HepG2 (cell line): ENCODE measurements at regions not wholly inside any gene's neighbourhood (a gene's known extent, or its start where the extent isn't known, plus 50 kb on each side); places are given as distances from the start of the nearest gene placed in this dataset.

Experiments
- ATAC-seq: fragments of 200-7000 bp; cut with Tn5 transposase; 3 replicates; pipeline ENCODE4 v1.9.1; 2020; ENCODE audit warnings: mild to moderate bottlenecking, moderate library complexity
- BruUV-seq: library from RNA; stranded (reverse); fragments of 400-500 nt; replicated peaks from 2 replicates; lab custom pipeline; 2021; lab: Mats Ljungman, UMichigan
- CTCF ChIA-PET: fragments of 300-600 bp; formaldehyde crosslinking; extraction: SDS; loops from one replicate; lab custom pipeline; 2021; ENCODE audit warnings: low total read pairs, inconsistent platforms, low intra/inter-chr PET ratio; lab: Yijun Ruan, JAX
- POLR2A ChIA-PET: fragments of 350-600 bp; sonication (Branson Sonifier 250); formaldehyde crosslinking; loops from one replicate; lab custom pipeline; 2020; ENCODE audit warnings: antibody characterized with exemption, inconsistent platforms; lab: Yijun Ruan, JAX
- DNase-seq: peaks from one replicate; pipeline ENCODE4 v3.0.0-alpha.2; 2015; ENCODE audit warnings: low spot score
- FAIRE-seq: peaks from 3 replicates; lab custom pipeline; 2011; peaks lifted over from hg19 to GRCh38; lab: Jason Lieb, UNC
- H2AFZ ChIP-seq: one replicate; pipeline ENCODE4 v1.6.1; 2011; ENCODE audit warnings: low read length, inconsistent platforms
- H3K27ac ChIP-seq: fragments of 300-600 bp; 3 replicates; pipeline ENCODE4 v1.8.0; 2011; ENCODE audit warnings: mixed run types, mild to moderate bottlenecking, mixed read lengths, low read length, inconsistent platforms; ENCODE audit not compliant: insufficient read depth; ENCODE audit errors: extremely low read length
- H3K27me3 ChIP-seq, 2 experiments: fragments of 200-600 bp in 1 of 2; 2 replicates in 1 of 2; 3 replicates in 1 of 2; pipeline versions ENCODE4 v1.6.0 to v1.8.0; 2011; ENCODE audit warnings: low read length in 2 of 2, mild to moderate bottlenecking in 2 of 2, moderate library complexity in 2 of 2, inconsistent platforms in 1 of 2; ENCODE audit not compliant: insufficient read depth in 2 of 2, control insufficient read depth in 1 of 2
- H3K36me3 ChIP-seq, 2 experiments: fragments of 200-600 bp in 1 of 2; replicated peaks in 1 of 2; 2 replicates in 1 of 2; 3 replicates in 1 of 2; pipeline versions ENCODE4 v1.5.1 to v1.8.0; 2011; ENCODE audit warnings: low read length in 2 of 2, inconsistent platforms in 1 of 2; ENCODE audit not compliant: insufficient read depth in 2 of 2, control insufficient read depth in 1 of 2
- H3K4me1 ChIP-seq: 2 replicates; pipeline ENCODE4 v1.5.1; 2012; ENCODE audit warnings: low read length, inconsistent platforms; ENCODE audit not compliant: insufficient read depth
- H3K4me2 ChIP-seq: 2 replicates; pipeline ENCODE4 v1.6.0; 2011; ENCODE audit warnings: low read depth, low read length, inconsistent platforms
- H3K4me3 ChIP-seq, 3 experiments: fragments of 200-600 bp in 1 of 3; sonication (generic), shearing (Covaris generic) in 1 of 3; replicated peaks in 1 of 3; 2 replicates each; pipeline ENCODE4 v1.5.1; 2011 to 2016; ENCODE audit warnings: low read length in 3 of 3, inconsistent platforms in 2 of 3, low read depth in 2 of 3, mild to moderate bottlenecking in 2 of 3, control low read depth in 1 of 3, mixed read lengths in 1 of 3; ENCODE audit not compliant: insufficient read depth in 1 of 3
- H3K79me2 ChIP-seq: one replicate; pipeline ENCODE4 v1.6.1; 2011; ENCODE audit warnings: low read length, inconsistent platforms; ENCODE audit not compliant: insufficient read depth
- H3K9ac ChIP-seq: 2 replicates; pipeline ENCODE4 v1.6.0; 2011; ENCODE audit warnings: mild to moderate bottlenecking, low read depth, low read length, inconsistent platforms; ENCODE audit not compliant: insufficient read depth
- H3K9me3 ChIP-seq: 2 replicates; pipeline ENCODE4 v1.5.1; 2012; ENCODE audit warnings: mild to moderate bottlenecking, low read length
- H4K20me1 ChIP-seq: 2 replicates; pipeline ENCODE4 v1.6.0; 2011; ENCODE audit warnings: inconsistent platforms, mild to moderate bottlenecking, low read length, moderate library complexity; ENCODE audit not compliant: insufficient read depth
- DNMT1 ChIP-seq: sonication (generic); formaldehyde crosslinking; IDR thresholded peaks from 2 replicates; pipeline ENCODE4 v1.5.1; 2020; ENCODE audit warnings: mild to moderate bottlenecking, missing genetic modification reagents
- MIER2 ChIP-seq: IDR thresholded peaks from 2 replicates; pipeline ENCODE4 v1.6.1; 2016; ENCODE audit warnings: missing biosample characterization, missing genetic modification reagents
- NR3C1 ChIP-seq: sonication (generic); formaldehyde crosslinking; IDR thresholded peaks from 2 replicates; pipeline ENCODE4 v1.4.0; 2020; ENCODE audit warnings: missing genetic modification reagents
- RBM22 ChIP-seq: fragments of 200-400 bp; formaldehyde crosslinking; optimal IDR thresholded peaks from 2 replicates; pipeline ENCODE3; 2017; ENCODE audit warnings: mild to moderate bottlenecking, low read length, moderate library complexity
- ZNF205 ChIP-seq: IDR thresholded peaks from 2 replicates; pipeline ENCODE4 v1.6.1; 2018; ENCODE audit warnings: missing biosample characterization, missing genetic modification reagents
- ZNF260 ChIP-seq: sonication (generic); formaldehyde crosslinking; IDR thresholded peaks from 2 replicates; pipeline ENCODE4 v1.4.0; 2020; ENCODE audit warnings: missing genetic modification reagents, low read depth, mild to moderate bottlenecking, borderline replicate concordance
- ZNF282 ChIP-seq: fragments of 450-650 bp; IDR thresholded peaks from 2 replicates; pipeline ENCODE4 v1.6.1; 2018; ENCODE audit not compliant: partially characterized antibody
- ZNF496 ChIP-seq: sonication (generic); formaldehyde crosslinking; IDR thresholded peaks from 2 replicates; pipeline ENCODE4 v1.8.1; 2023; ENCODE audit warnings: mild to moderate bottlenecking, moderate library complexity, missing genetic modification reagents; ENCODE audit not compliant: insufficient replicate concordance
- ZNF552 ChIP-seq: sonication (generic); formaldehyde crosslinking; IDR thresholded peaks from 2 replicates; pipeline ENCODE4 v1.9.0; 2022; ENCODE audit warnings: missing genetic modification reagents, mild to moderate bottlenecking, borderline replicate concordance
- ZNF749 ChIP-seq: sonication (generic); formaldehyde crosslinking; IDR thresholded peaks from 2 replicates; pipeline ENCODE4 v1.8.0; 2022; ENCODE audit warnings: mild to moderate bottlenecking, missing genetic modification reagents, moderate library complexity, borderline replicate concordance
- ZNF879 ChIP-seq: sonication (generic); formaldehyde crosslinking; IDR thresholded peaks from 2 replicates; pipeline ENCODE4 v1.8.1; 2023; ENCODE audit warnings: missing genetic modification reagents
- WGBS: methylation state at CpG from one replicate; pipeline ENCODE4 v1.1.6; 2017; ENCODE audit warnings: low lambda C conversion rate; 5-methylcytosine and 5-hydroxymethylcytosine counted together
- in situ Hi-C: cut with HindIII; loops from 2 replicates; pipeline ENCODE4 v1.10.0; 2017; ENCODE audit warnings: low pct_unique_long_range_greater_than_20kb; ENCODE audit not compliant: extremely low pct_ligation_motif_present
- intact Hi-C: fragments of 100-400 bp; cut with micrococcal nuclease; formaldehyde crosslinking; loops from one replicate; pipeline ENCODE4 v1.10.0; 2022; ENCODE audit not compliant: unreplicated experiment
- TF ChIP-seq, protein P1 (sequence below): sonication (generic); formaldehyde crosslinking; IDR thresholded peaks from 2 replicates; pipeline ENCODE4 v1.4.0; 2020; ENCODE audit warnings: missing genetic modification reagents, borderline replicate concordance
- TF ChIP-seq, protein P2 (sequence below): sonication (generic); formaldehyde crosslinking; IDR thresholded peaks from 2 replicates; pipeline ENCODE4 v1.4.0; 2020; ENCODE audit warnings: missing genetic modification reagents
- TF ChIP-seq, protein P3 (sequence below): sonication (generic); formaldehyde crosslinking; IDR thresholded peaks from 2 replicates; pipeline ENCODE4 v1.5.0; 2020; ENCODE audit warnings: mild to moderate bottlenecking, missing genetic modification reagents

DNA sequence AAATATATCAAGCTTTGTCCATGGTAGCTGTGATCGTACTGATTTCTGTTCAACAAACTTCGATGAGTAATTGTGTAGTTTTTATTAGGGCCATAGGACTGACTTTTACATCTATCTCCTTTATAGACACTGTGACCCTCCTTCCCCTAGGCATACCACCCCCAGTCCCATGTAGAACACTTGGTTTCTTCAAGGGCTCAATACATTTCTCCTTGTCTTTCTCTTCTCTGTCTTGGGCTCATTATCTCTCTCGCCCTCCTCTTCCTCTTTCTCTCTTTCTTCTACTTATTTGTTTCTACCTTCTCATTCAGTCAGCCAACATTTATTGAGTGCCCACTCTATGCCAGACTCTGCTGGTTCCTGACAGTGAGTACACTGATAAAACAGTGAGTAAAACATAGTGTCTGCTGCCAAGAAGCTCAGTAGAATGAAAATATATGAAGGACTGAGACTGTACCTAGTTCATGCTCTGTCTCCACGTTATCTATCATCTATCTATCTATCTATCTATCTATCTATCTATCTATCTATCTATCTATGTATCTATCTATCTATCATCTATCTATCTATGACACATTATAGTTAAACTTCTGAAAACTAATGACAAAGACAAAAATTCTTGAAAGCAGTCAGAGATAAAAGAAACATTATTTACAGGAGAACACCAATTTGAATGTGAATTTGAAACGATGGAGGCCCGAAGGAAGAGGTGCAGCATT, 122.8 kb downstream of the RBMX2 start:
- Histone ChIP-seq H3K79me2 (no peaks in the 10 kb centered on the region), H3K36me3 (no peaks in the 10 kb centered on the region), H3K9me3 (no peaks in the 10 kb centered on the region), H3K4me1 (no peaks in the 10 kb centered on the region), H3K4me3 (no peak overlapping the region), H3K9ac (no peak overlapping the region), H2AFZ (no peak overlapping the region), H3K4me2 (no peak overlapping the region), H3K27me3 (no peaks in the 10 kb centered on the region), H3K27ac (no peak overlapping the region), H4K20me1 (no peaks in the 10 kb centered on the region)
- no TSS peak for BruUV-seq
- DNase-seq, result no peak
- ChIA-PET CTCF (no interaction called here), POLR2A (no interaction called here)
- FAIRE-seq, result no peak
- WGBS, result 26% methylated on average over 6 of the region's 6 CpGs
- intact Hi-C loops, result no loop called here
- in situ Hi-C loops, result no loop called here
- no peak for ATAC-seq
- TF ChIP-seq ZNF496 (no peak), ZNF749 (no peak), DNMT1 (CRISPR knock-in tag) (no peak), ZNF879 (CRISPR knock-in tag) (no peak), RBM22 (no peak), ZNF552 (CRISPR knock-in tag) (no peak), ZNF205 (CRISPR knock-in tag) (no peak), ZNF260 (CRISPR knock-in tag) (no peak), MIER2 (CRISPR knock-in tag) (no peak), ZNF282 (no peak), NR3C1 (no peak)
- TF ChIP-seq, protein P1, sequence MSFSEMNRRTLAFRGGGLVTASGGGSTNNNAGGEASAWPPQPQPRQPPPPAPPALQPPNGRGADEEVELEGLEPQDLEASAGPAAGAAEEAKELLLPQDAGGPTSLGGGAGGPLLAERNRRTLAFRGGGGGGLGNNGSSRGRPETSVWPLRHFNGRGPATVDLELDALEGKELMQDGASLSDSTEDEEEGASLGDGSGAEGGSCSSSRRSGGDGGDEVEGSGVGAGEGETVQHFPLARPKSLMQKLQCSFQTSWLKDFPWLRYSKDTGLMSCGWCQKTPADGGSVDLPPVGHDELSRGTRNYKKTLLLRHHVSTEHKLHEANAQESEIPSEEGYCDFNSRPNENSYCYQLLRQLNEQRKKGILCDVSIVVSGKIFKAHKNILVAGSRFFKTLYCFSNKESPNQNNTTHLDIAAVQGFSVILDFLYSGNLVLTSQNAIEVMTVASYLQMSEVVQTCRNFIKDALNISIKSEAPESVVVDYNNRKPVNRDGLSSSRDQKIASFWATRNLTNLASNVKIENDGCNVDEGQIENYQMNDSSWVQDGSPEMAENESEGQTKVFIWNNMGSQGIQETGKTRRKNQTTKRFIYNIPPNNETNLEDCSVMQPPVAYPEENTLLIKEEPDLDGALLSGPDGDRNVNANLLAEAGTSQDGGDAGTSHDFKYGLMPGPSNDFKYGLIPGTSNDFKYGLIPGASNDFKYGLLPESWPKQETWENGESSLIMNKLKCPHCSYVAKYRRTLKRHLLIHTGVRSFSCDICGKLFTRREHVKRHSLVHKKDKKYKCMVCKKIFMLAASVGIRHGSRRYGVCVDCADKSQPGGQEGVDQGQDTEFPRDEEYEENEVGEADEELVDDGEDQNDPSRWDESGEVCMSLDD (CRISPR knock-in tag), result no peak
- TF ChIP-seq, protein P2, sequence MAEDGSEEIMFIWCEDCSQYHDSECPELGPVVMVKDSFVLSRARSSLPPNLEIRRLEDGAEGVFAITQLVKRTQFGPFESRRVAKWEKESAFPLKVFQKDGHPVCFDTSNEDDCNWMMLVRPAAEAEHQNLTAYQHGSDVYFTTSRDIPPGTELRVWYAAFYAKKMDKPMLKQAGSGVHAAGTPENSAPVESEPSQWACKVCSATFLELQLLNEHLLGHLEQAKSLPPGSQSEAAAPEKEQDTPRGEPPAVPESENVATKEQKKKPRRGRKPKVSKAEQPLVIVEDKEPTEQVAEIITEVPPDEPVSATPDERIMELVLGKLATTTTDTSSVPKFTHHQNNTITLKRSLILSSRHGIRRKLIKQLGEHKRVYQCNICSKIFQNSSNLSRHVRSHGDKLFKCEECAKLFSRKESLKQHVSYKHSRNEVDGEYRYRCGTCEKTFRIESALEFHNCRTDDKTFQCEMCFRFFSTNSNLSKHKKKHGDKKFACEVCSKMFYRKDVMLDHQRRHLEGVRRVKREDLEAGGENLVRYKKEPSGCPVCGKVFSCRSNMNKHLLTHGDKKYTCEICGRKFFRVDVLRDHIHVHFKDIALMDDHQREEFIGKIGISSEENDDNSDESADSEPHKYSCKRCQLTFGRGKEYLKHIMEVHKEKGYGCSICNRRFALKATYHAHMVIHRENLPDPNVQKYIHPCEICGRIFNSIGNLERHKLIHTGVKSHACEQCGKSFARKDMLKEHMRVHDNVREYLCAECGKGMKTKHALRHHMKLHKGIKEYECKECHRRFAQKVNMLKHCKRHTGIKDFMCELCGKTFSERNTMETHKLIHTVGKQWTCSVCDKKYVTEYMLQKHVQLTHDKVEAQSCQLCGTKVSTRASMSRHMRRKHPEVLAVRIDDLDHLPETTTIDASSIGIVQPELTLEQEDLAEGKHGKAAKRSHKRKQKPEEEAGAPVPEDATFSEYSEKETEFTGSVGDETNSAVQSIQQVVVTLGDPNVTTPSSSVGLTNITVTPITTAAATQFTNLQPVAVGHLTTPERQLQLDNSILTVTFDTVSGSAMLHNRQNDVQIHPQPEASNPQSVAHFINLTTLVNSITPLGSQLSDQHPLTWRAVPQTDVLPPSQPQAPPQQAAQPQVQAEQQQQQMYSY (CRISPR knock-in tag), result no peak
- TF ChIP-seq, protein P3, sequence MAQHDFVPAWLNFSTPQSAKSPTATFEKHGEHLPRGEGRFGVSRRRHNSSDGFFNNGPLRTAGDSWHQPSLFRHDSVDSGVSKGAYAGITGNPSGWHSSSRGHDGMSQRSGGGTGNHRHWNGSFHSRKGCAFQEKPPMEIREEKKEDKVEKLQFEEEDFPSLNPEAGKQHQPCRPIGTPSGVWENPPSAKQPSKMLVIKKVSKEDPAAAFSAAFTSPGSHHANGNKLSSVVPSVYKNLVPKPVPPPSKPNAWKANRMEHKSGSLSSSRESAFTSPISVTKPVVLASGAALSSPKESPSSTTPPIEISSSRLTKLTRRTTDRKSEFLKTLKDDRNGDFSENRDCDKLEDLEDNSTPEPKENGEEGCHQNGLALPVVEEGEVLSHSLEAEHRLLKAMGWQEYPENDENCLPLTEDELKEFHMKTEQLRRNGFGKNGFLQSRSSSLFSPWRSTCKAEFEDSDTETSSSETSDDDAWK, result no peak
